Nephron progenitor cell (in vitro differentiated cells): ENCODE measurements at regions not wholly inside any gene's neighbourhood (a gene's known extent, or its start where the extent isn't known, plus 50 kb on each side); places are given as distances from the start of the nearest gene placed in this dataset.
"Not testable (repeated sequence)": the region's sequence is repeated elsewhere in the genome, so short reads cannot be mapped to it uniquely, and the experiment has no call there.

ENCODE experiments used
- DNase-seq: peaks from one replicate; pipeline ENCODE4 v3.0.0; 2021
- H3K27ac Mint-ChIP-seq: 2 replicates; pipeline ENCODE4 v1.8.0; 2021; ENCODE audit warnings: mild to moderate bottlenecking, moderate library complexity, mixed read lengths
- H3K27me3 Mint-ChIP-seq: 2 replicates; pipeline ENCODE4 v1.8.0; 2021; ENCODE audit warnings: mild to moderate bottlenecking, low read depth, mixed read lengths; ENCODE audit not compliant: poor library complexity
- H3K36me3 Mint-ChIP-seq: 2 replicates; pipeline ENCODE4 v1.8.0; 2021; ENCODE audit warnings: low read depth, mixed read lengths
- H3K4me1 Mint-ChIP-seq: 2 replicates; pipeline ENCODE4 v1.8.0; 2021; ENCODE audit warnings: mixed read lengths
- H3K4me3 Mint-ChIP-seq: 2 replicates; pipeline ENCODE4 v1.8.0; 2021; ENCODE audit warnings: mild to moderate bottlenecking, moderate library complexity, mixed read lengths
- H3K9me3 Mint-ChIP-seq: 2 replicates; pipeline ENCODE4 v1.8.0; 2021; ENCODE audit warnings: mild to moderate bottlenecking, moderate library complexity, mixed read lengths
- CTCF ChIP-seq: fragments of 200-600 bp; sonication (generic); IDR thresholded peaks from 2 replicates; pipeline ENCODE4 v1.5.0; 2021; ENCODE audit warnings: antibody characterized with exemption

- no peak for DNase-seq
- Mint-ChIP-seq H3K27ac (no peak overlapping the region), H3K9me3 (peaks cover 15% of the 10 kb centered on the region), H3K36me3 (no peaks in the 10 kb centered on the region), H3K4me3 (no peak overlapping the region), H3K27me3 (no peaks in the 10 kb centered on the region), H3K4me1 (peaks cover 32% of the 10 kb centered on the region)
- TF ChIP-seq CTCF, result no peak
These were observed 63.3 kb downstream of the FAM50B start for GRCh38 chr6:3912361-3913076.

- DNase-seq, result no peak
These were observed 64.1 kb downstream of the FAM50B start for GRCh38 chr6:3913077-3913957.

GRCh38 chr6:3913958-3914337 lies 64.8 kb downstream of the FAM50B start:
- Mint-ChIP-seq H3K4me1 (peaks cover 34% of the 10 kb centered on the region), H3K27ac (no peak overlapping the region), H3K4me3 (no peak overlapping the region), H3K9me3 (peaks cover 27% of the 10 kb centered on the region), H3K36me3 (no peaks in the 10 kb centered on the region), H3K27me3 (no peaks in the 10 kb centered on the region)
- no peak for DNase-seq
- no peak for TF ChIP-seq CTCF

More at GRCh38 chr6:3913077-3913957, 64.1 kb downstream of the FAM50B start:
- no peak for TF ChIP-seq CTCF
- H3K4me3 Mint-ChIP-seq, result no peak overlapping the region
- H3K4me1 Mint-ChIP-seq, result peaks cover 29% of the 10 kb centered on the region
- H3K27me3 Mint-ChIP-seq, result no peaks in the 10 kb centered on the region
- H3K27ac Mint-ChIP-seq, result no peak overlapping the region
- no peaks in the 10 kb centered on the region for H3K36me3 Mint-ChIP-seq
- peaks cover 23% of the 10 kb centered on the region for H3K9me3 Mint-ChIP-seq

GRCh38 chr6:3915076-3915791 lies 66.1 kb downstream of the FAM50B start:
- H3K36me3 Mint-ChIP-seq, result no peaks in the 10 kb centered on the region
- peaks cover 23% of the 10 kb centered on the region for H3K4me1 Mint-ChIP-seq
- no peak overlapping the region for H3K4me3 Mint-ChIP-seq
- no peak overlapping the region for H3K27ac Mint-ChIP-seq
- TF ChIP-seq CTCF, result no peak
- DNase-seq, result no peak
- H3K9me3 Mint-ChIP-seq, result peaks cover 27% of the 10 kb centered on the region
- no peaks in the 10 kb centered on the region for H3K27me3 Mint-ChIP-seq

GRCh38 chr6:3916211-3916610 lies 67.0 kb downstream of the FAM50B start:
- no peak overlapping the region for H3K4me3 Mint-ChIP-seq
- no peak overlapping the region for H3K27ac Mint-ChIP-seq
- TF ChIP-seq CTCF, result no peak
- H3K9me3 Mint-ChIP-seq, result peaks cover 27% of the 10 kb centered on the region
- no peaks in the 10 kb centered on the region for H3K36me3 Mint-ChIP-seq
- no peak for DNase-seq
- peaks cover 16% of the 10 kb centered on the region for H3K4me1 Mint-ChIP-seq
- H3K27me3 Mint-ChIP-seq, result no peaks in the 10 kb centered on the region

- not testable (repeated sequence) for H3K4me3 Mint-ChIP-seq, H3K27ac Mint-ChIP-seq, H3K36me3 Mint-ChIP-seq, H3K27me3 Mint-ChIP-seq, DNase-seq
- H3K4me1 Mint-ChIP-seq, result peaks cover 11% of the 10 kb centered on the region
- H3K9me3 Mint-ChIP-seq, result peaks cover 27% of the 10 kb centered on the region
These were observed 67.6 kb downstream of the FAM50B start for GRCh38 chr6:3916749-3917148.
